ENCODE measurements at regions not wholly inside any gene's neighbourhood (a gene's known extent, or its start where the extent isn't known, plus 50 kb on each side); places are given as distances from the start of the nearest gene placed in this dataset.
A peak's percentile ranks its signal among the peaks of the same experiment; 100 is the strongest.
"Not testable (repeated sequence)": the region's sequence is repeated elsewhere in the genome, so short reads cannot be mapped to it uniquely, and the experiment has no call there.

GRCh38 chr3:187852842-187853730, 107.8 kb upstream of the BCL6 start:
- no peak for DNase-seq (ENCODE audit: low read depth)

GRCh38 chr3:187855131-187855530, 109.9 kb upstream of the BCL6 start:
- no peak for DNase-seq (ENCODE audit: low read depth)

- DNase-seq (ENCODE audit: low read depth): no peak
Measured at GRCh38 chr3:187856555-187856954, 111.3 kb upstream of the BCL6 start.

- DNase-seq (ENCODE audit: low read depth): no peak
Measured at GRCh38 chr3:187858041-187858440, 112.8 kb upstream of the BCL6 start.

GRCh38 chr3:187858711-187859110, 113.4 kb upstream of the BCL6 start:
- no peak for DNase-seq (ENCODE audit: low read depth)

- DNase-seq (ENCODE audit: low read depth): not testable (repeated sequence)
Measured at GRCh38 chr3:187862701-187863277, 117.5 kb upstream of the BCL6 start.

GRCh38 chr3:187870360-187871203, 125.3 kb upstream of the BCL6 start:
- DNase-seq (ENCODE audit: low read depth): peak; percentile 4

GRCh38 chr3:187871204-187871591, 125.9 kb upstream of the BCL6 start:
- DNase-seq (ENCODE audit: low read depth): no peak

GRCh38 chr3:187871848-187872247, 126.6 kb upstream of the BCL6 start:
- DNase-seq (ENCODE audit: low read depth): no peak

- DNase-seq (ENCODE audit: low read depth): no peak
Measured at GRCh38 chr3:187873843-187874242, 128.6 kb upstream of the BCL6 start.

- DNase-seq (ENCODE audit: low read depth): no peak
Measured at GRCh38 chr3:187875863-187876262, 130.6 kb upstream of the BCL6 start.

- DNase-seq (ENCODE audit: low read depth): no peak
Measured at GRCh38 chr3:187878772-187879518, 133.7 kb upstream of the BCL6 start.

- no peak for DNase-seq (ENCODE audit: low read depth)
Measured at GRCh38 chr3:187880441-187880840, 135.2 kb upstream of the BCL6 start.

- DNase-seq (ENCODE audit: low read depth): no peak
Measured at GRCh38 chr3:187880851-187881250, 135.6 kb upstream of the BCL6 start.

GRCh38 chr3:187888701-187889100, 143.4 kb upstream of the BCL6 start:
- no peak for DNase-seq (ENCODE audit: low read depth)

- no peak for DNase-seq (ENCODE audit: low read depth)
Measured at GRCh38 chr3:187889106-187889505, 143.8 kb upstream of the BCL6 start.

GRCh38 chr3:187889601-187890404, 144.5 kb upstream of the BCL6 start:
- no peak for DNase-seq (ENCODE audit: low read depth)

- DNase-seq (ENCODE audit: low read depth): not testable (repeated sequence)
Measured at GRCh38 chr3:187890405-187890752, 145.1 kb upstream of the BCL6 start.

GRCh38 chr3:187896646-187897045, 151.4 kb upstream of the BCL6 start:
- DNase-seq (ENCODE audit: low read depth): no peak

GRCh38 chr3:187899246-187899645, 154.0 kb upstream of the BCL6 start:
- DNase-seq (ENCODE audit: low read depth): no peak
